H1 (cell line): ENCODE measurements at regions not wholly inside any gene's neighbourhood (a gene's known extent, or its start where the extent isn't known, plus 50 kb on each side); places are given as distances from the start of the nearest gene placed in this dataset.

Experiments used
- CTCF ChIA-PET: fragments of 300-600 bp; sonication (Branson Sonifier 250); formaldehyde crosslinking; loops from one replicate; lab custom pipeline; 2021; ENCODE audit not compliant: partially characterized antibody; lab: Charles Lee
- POLR2A ChIA-PET: fragments of 300-600 bp; sonication (Branson Sonifier 250); formaldehyde crosslinking; loops from one replicate; lab custom pipeline; 2021; ENCODE audit warnings: inconsistent platforms; ENCODE audit not compliant: partially characterized antibody; lab: Charles Lee
- DNase-seq, 2 experiments: peaks; one replicate each; pipeline versions ENCODE4 v3.0.0 to v3.0.0-alpha.2; 2010 to 2022; ENCODE audit warnings: low spot score in 2 of 2, low read depth in 1 of 2, mixed read lengths in 1 of 2
- FAIRE-seq: peaks from 2 replicates; lab custom pipeline; 2011; peaks lifted over from hg19 to GRCh38; lab: Jason Lieb, UNC
- H2AFZ ChIP-seq: 2 replicates; pipeline ENCODE4 v1.8.1; 2012; ENCODE audit warnings: low read length, inconsistent platforms
- H2AK5ac ChIP-seq: 2 replicates; pipeline ENCODE4 v1.6.1; 2013; ENCODE audit warnings: low read depth, low read length
- H2BK120ac ChIP-seq: replicated peaks from 2 replicates; pipeline ENCODE3; 2013; ENCODE audit warnings: low read depth, low read length, inconsistent platforms
- H2BK12ac ChIP-seq: 2 replicates; pipeline ENCODE4 v1.6.1; 2013; ENCODE audit warnings: low read depth, low read length
- H2BK15ac ChIP-seq: 2 replicates; pipeline ENCODE4 v1.6.1; 2013; ENCODE audit warnings: low read length
- H2BK20ac ChIP-seq: 2 replicates; pipeline ENCODE4 v1.6.1; 2013; ENCODE audit warnings: low read length
- H2BK5ac ChIP-seq: 2 replicates; pipeline ENCODE4 v1.6.1; 2013; ENCODE audit warnings: low read depth, low read length
- H3K14ac ChIP-seq: 2 replicates; pipeline ENCODE4 v1.6.1; 2013; ENCODE audit warnings: inconsistent platforms; ENCODE audit not compliant: insufficient read length
- H3K18ac ChIP-seq: 2 replicates; pipeline ENCODE4 v1.6.1; 2013; ENCODE audit warnings: low read length; ENCODE audit errors: extremely low read depth
- H3K23ac ChIP-seq: 2 replicates; pipeline ENCODE4 v1.6.1; 2013; ENCODE audit warnings: inconsistent platforms; ENCODE audit not compliant: insufficient read length
- H3K23me2 ChIP-seq: 2 replicates; pipeline ENCODE4 v1.6.1; 2013; ENCODE audit warnings: low read depth, low read length
- H3K27ac ChIP-seq: 2 replicates; pipeline ENCODE4 v1.6.1; 2011; ENCODE audit warnings: low read depth, low read length, inconsistent platforms
- H3K27me3 ChIP-seq, 4 experiments: replicated peaks in 1 of 4; 1 replicate in 1 of 4; 2 replicates in 3 of 4; pipeline versions ENCODE4 v1.6.1 to v1.8.1; 2011 to 2013; ENCODE audit warnings: low read length in 3 of 4, mild to moderate bottlenecking in 3 of 4, inconsistent platforms in 2 of 4, mixed read lengths in 2 of 4, moderate library complexity in 1 of 4; ENCODE audit not compliant: control insufficient read depth in 3 of 4, insufficient read depth in 3 of 4; ENCODE audit errors: extremely low read depth in 1 of 4
- H3K36me3 ChIP-seq, 4 experiments: 2 replicates each; pipeline versions ENCODE4 v1.6.1 to v1.8.1; 2011 to 2013; ENCODE audit warnings: mild to moderate bottlenecking in 4 of 4, low read length in 3 of 4, moderate library complexity in 2 of 4, control low read depth in 1 of 4, inconsistent platforms in 1 of 4; ENCODE audit not compliant: insufficient read depth in 4 of 4, control insufficient read depth in 2 of 4
- H3K4ac ChIP-seq: replicated peaks from 2 replicates; pipeline ENCODE3; 2013; ENCODE audit warnings: low read length, low read depth, mixed read lengths, inconsistent platforms; ENCODE audit not compliant: insufficient read length
- H3K4me1 ChIP-seq, 4 experiments: replicated peaks in 1 of 4; 1 replicate in 1 of 4; 2 replicates in 3 of 4; pipeline versions ENCODE4 v1.6.1 to v1.8.1; 2011 to 2013; ENCODE audit warnings: low read length in 3 of 4, inconsistent platforms in 2 of 4, mixed read lengths in 1 of 4; ENCODE audit not compliant: insufficient read depth in 4 of 4, control insufficient read depth in 3 of 4
- H3K4me2 ChIP-seq, 2 experiments: 2 replicates each; pipeline versions ENCODE4 v1.6.1 to v1.8.1; 2011 to 2013; ENCODE audit warnings: low read depth in 2 of 2, low read length in 2 of 2, control low read depth in 1 of 2, inconsistent platforms in 1 of 2, mild to moderate bottlenecking in 1 of 2; ENCODE audit not compliant: insufficient read depth in 1 of 2
- H3K4me3 ChIP-seq, 4 experiments: fragments of 200-600, 300-600 bp in 1 of 4; sonication (generic), shearing (Covaris generic), sonication (Bioruptor Twin) in 1 of 4; 2 replicates each; pipeline versions ENCODE4 v1.5.1 to v1.8.1; 2011 to 2016; ENCODE audit warnings: low read length in 4 of 4, low read depth in 3 of 4, control low read depth in 2 of 4, inconsistent platforms in 2 of 4, mild to moderate bottlenecking in 2 of 4, mixed read lengths in 1 of 4, moderate library complexity in 1 of 4; ENCODE audit not compliant: insufficient read depth in 2 of 4; ENCODE audit errors: extremely low read depth in 1 of 4
- H3K56ac ChIP-seq: replicated peaks from 2 replicates; pipeline ENCODE3; 2013; ENCODE audit warnings: low read depth, mild to moderate bottlenecking, mixed read lengths, low read length, inconsistent platforms; ENCODE audit not compliant: insufficient read length
- H3K79me1 ChIP-seq: 2 replicates; pipeline ENCODE4 v1.6.1; 2013; ENCODE audit warnings: low read depth, low read length, control low read depth
- H3K79me2 ChIP-seq, 2 experiments: 2 replicates each; pipeline versions ENCODE4 v1.6.1 to v1.8.1; 2012 to 2013; ENCODE audit warnings: low read length in 2 of 2, mild to moderate bottlenecking in 2 of 2, inconsistent platforms in 1 of 2; ENCODE audit not compliant: insufficient read depth in 2 of 2, control insufficient read depth in 1 of 2
- H3K9ac ChIP-seq, 4 experiments: replicated peaks in 1 of 4; 1 replicate in 1 of 4; 2 replicates in 3 of 4; pipeline versions ENCODE4 v1.6.1 to v1.8.1; 2011 to 2013; ENCODE audit warnings: low read depth in 3 of 4, low read length in 3 of 4, control low read depth in 2 of 4, mild to moderate bottlenecking in 2 of 4, moderate library complexity in 2 of 4, inconsistent platforms in 1 of 4; ENCODE audit errors: extremely low read depth in 1 of 4
- H3K9me3 ChIP-seq, 2 experiments: 2 replicates each; pipeline versions ENCODE4 v1.6.1 to v1.8.1; 2012 to 2013; ENCODE audit warnings: mild to moderate bottlenecking in 2 of 2, moderate library complexity in 2 of 2, control low read depth in 1 of 2, inconsistent platforms in 1 of 2, low read depth in 1 of 2, low read length in 1 of 2, mixed read lengths in 1 of 2; ENCODE audit not compliant: insufficient read depth in 2 of 2
- H4K20me1 ChIP-seq, 2 experiments: replicated peaks in 1 of 2; 2 replicates each; pipeline versions ENCODE3 to v1.8.1; 2011 to 2013; ENCODE audit warnings: inconsistent platforms in 2 of 2, low read length in 2 of 2, mild to moderate bottlenecking in 1 of 2; ENCODE audit not compliant: insufficient read depth in 2 of 2, control insufficient read depth in 1 of 2
- H4K5ac ChIP-seq: 2 replicates; pipeline ENCODE4 v1.6.1; 2013; ENCODE audit warnings: low read length, low read depth, mixed read lengths, inconsistent platforms; ENCODE audit not compliant: insufficient read length
- H4K8ac ChIP-seq: 2 replicates; pipeline ENCODE4 v1.8.0; 2013; ENCODE audit warnings: mild to moderate bottlenecking, moderate library complexity, low read length, inconsistent platforms; ENCODE audit not compliant: insufficient read depth; ENCODE audit errors: extremely low read depth
- H4K91ac ChIP-seq: replicated peaks from 2 replicates; pipeline ENCODE3; 2013; ENCODE audit warnings: low read length, mixed read lengths, inconsistent platforms; ENCODE audit not compliant: insufficient read length
- EZH2 ChIP-seq: fragments of 200-600 bp; sonication (generic); IDR thresholded peaks from 2 replicates; pipeline ENCODE4 v1.7.1; 2012; ENCODE audit warnings: low read depth, mild to moderate bottlenecking, moderate library complexity, low read length, inconsistent platforms; ENCODE audit not compliant: severe bottlenecking
- HDAC2 ChIP-seq, 2 experiments: fragments of 300-600 bp in 1 of 2; sonication (generic) in 1 of 2; IDR thresholded peaks; 2 replicates each; pipeline ENCODE4 v1.6.1; 2011 to 2012; ENCODE audit warnings: low read depth in 2 of 2, low read length in 2 of 2, mild to moderate bottlenecking in 2 of 2, moderate library complexity in 2 of 2, borderline replicate concordance in 1 of 2, inconsistent platforms in 1 of 2
- JUND ChIP-seq: IDR thresholded peaks from 2 replicates; pipeline ENCODE4 v1.6.1; 2011; ENCODE audit warnings: mild to moderate bottlenecking, improper control_type of control experiment, low read length
- KDM4A ChIP-seq: IDR thresholded peaks from one replicate; pipeline ENCODE4 v1.7.1; 2012; ENCODE audit warnings: low read depth, mild to moderate bottlenecking, moderate library complexity, low read length, inconsistent platforms; ENCODE audit not compliant: severe bottlenecking
- WGBS, 2 experiments: shearing (Covaris generic) in 1 of 2; methylation state at CpG; one replicate each; pipeline versions ENCODE4 v1.1.6 to v1.1.7; 2013 to 2015; ENCODE audit warnings: low lambda C conversion rate in 2 of 2, mixed read lengths in 2 of 2, inconsistent platforms in 1 of 2, low coverage in 1 of 2, missing lambda C conversion rate in 1 of 2; ENCODE audit not compliant: insufficient replicate concordance in 2 of 2, insufficient coverage in 1 of 2, insufficient read length in 1 of 2; ENCODE audit errors: extremely low coverage in 1 of 2, missing lambda C conversion rate in 1 of 2; 5-methylcytosine and 5-hydroxymethylcytosine counted together

DNA sequence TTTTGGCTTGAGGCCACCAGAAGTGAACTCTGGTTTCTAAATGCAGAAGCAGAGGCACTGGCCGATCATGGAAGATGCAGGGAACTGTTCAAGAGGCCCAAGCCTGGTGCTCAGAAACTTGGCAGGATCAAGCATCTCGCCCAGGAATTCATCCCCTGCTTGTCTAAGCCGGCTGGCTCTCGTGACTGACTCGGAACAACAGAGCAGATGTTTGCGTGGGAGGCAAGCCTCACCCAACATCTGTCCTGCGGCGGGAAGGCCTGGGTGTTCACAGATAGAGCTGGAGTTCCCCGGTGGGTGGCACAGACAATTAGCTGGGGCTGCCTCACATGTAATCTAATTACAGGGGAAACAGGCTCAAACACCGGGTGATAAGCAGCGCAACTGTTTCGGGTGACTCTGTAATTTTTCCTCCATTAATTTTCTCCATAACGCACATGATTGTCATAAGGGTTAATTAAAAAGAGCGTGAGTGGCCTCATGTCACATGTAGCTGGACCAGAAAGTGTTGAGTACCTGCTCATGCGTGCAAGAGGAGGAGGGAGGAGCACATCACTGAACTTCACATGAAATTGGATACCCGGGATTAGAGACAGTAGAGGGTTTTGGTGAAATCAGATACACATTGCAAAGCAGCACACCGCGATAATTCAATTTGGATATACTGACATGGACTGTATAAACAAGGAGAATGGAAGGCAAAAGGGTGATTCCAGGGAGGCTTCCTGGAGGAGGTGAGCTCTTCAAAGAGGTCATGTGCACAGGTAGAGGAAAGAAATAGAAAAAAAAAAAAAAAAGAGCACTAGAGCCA, 180.0 kb downstream of the ETS2 start:
- CTCF ChIA-PET = interaction anchor here (0.7 to 0.8 kb wide), 2 partner anchors 19 to 121 kb away, joined by 3 read pairs; no protein-coding TSS in a partner anchor
- H3K79me1 ChIP-seq = no peaks in the 10 kb centered on the region
- H2BK20ac ChIP-seq = no peak overlapping the region
- H3K79me2 ChIP-seq = no peaks in the 10 kb centered on the region
- H2BK12ac ChIP-seq = no peak overlapping the region; the same call in 1 of the 2 replicates
- no peak overlapping the region for H3K56ac ChIP-seq
- H3K14ac ChIP-seq = no peak overlapping the region
- WGBS, 2 experiments = 89% methylated on average over 18 of the region's 18 CpGs; no CpG with 5 or more reads in 1 of the 2 experiments
- H3K27me3 ChIP-seq = no peaks in the 10 kb centered on the region
- H2BK5ac ChIP-seq = no peak overlapping the region; the same call in 1 of the 2 replicates
- no peak overlapping the region for H4K8ac ChIP-seq
- H2AK5ac ChIP-seq = no peak overlapping the region
- no peaks in the 10 kb centered on the region for H3K23me2 ChIP-seq
- H3K18ac ChIP-seq = no peak overlapping the region
- H4K91ac ChIP-seq = peak overlapping the region; percentile 20
- no peak overlapping the region for H3K4me2 ChIP-seq
- TF ChIP-seq JUND = no peak
- no peak for TF ChIP-seq EZH2
- TF ChIP-seq HDAC2 (IDR thresholded peaks at IDR 0.05; ENCODE audit: borderline replicate concordance in 1 of 2, low read depth in 2 of 2, low read length in 2 of 2) = no peak
- TF ChIP-seq KDM4A = no peak
- DNase-seq (no peak), FAIRE-seq (no peak)
- POLR2A ChIA-PET = no interaction called here
- H3K4ac ChIP-seq = no peak overlapping the region
- H4K5ac ChIP-seq = no peak overlapping the region
- H3K4me1 ChIP-seq = peaks cover 13 to 39% (median 35%) of the 10 kb centered on the region in 4 experiments
- H3K4me3 ChIP-seq = no peak overlapping the region
- no peak overlapping the region for H2AFZ ChIP-seq
- H3K27ac ChIP-seq = no peak overlapping the region
- no peak overlapping the region for H3K9ac ChIP-seq
- no peak overlapping the region for H2BK120ac ChIP-seq
- no peaks in the 10 kb centered on the region for H3K9me3 ChIP-seq
- H2BK15ac ChIP-seq = no peak overlapping the region
- no peaks in the 10 kb centered on the region for H3K36me3 ChIP-seq
- H3K23ac ChIP-seq = no peak overlapping the region
- no peaks in the 10 kb centered on the region for H4K20me1 ChIP-seq
